H1 (cell line): ENCODE measurements at regions not wholly inside any gene's neighbourhood (a gene's known extent, or its start where the extent isn't known, plus 50 kb on each side); places are given as distances from the start of the nearest gene placed in this dataset.

Experiments used
- BCL11A ChIP-seq, 2 experiments: IDR thresholded peaks; one replicate each; pipeline ENCODE4 v1.6.1; 2011; ENCODE audit warnings: low read depth in 2 of 2, low read length in 2 of 2, mild to moderate bottlenecking in 2 of 2
- CTBP2 ChIP-seq: IDR thresholded peaks from 2 replicates; pipeline ENCODE4 v1.7.0; 2011; ENCODE audit warnings: borderline replicate concordance, mild to moderate bottlenecking, moderate library complexity, mixed read lengths, low read length; ENCODE audit not compliant: insufficient read depth, insufficient read length
- FOSL1 ChIP-seq: IDR thresholded peaks from 2 replicates; pipeline ENCODE4 v1.6.1; 2011; ENCODE audit warnings: mild to moderate bottlenecking, low read depth, low read length, moderate library complexity; ENCODE audit not compliant: insufficient read depth
- MAFK ChIP-seq: IDR thresholded peaks from 2 replicates; pipeline ENCODE4 v1.6.1; 2012; ENCODE audit warnings: low read depth, mild to moderate bottlenecking, improper control_type of control experiment, low read length
- POLR2A ChIP-seq, 2 experiments: IDR thresholded peaks; 1 replicate in 1 of 2; 2 replicates in 1 of 2; pipeline ENCODE4 v1.6.1; 2011; ENCODE audit warnings: low read depth in 2 of 2, low read length in 2 of 2, mild to moderate bottlenecking in 2 of 2; ENCODE audit errors: control extremely low read depth in 1 of 2
- YY1 ChIP-seq: IDR thresholded peaks from 2 replicates; pipeline ENCODE4 v1.6.1; 2011; ENCODE audit warnings: low read depth, mild to moderate bottlenecking, low read length

GRCh38 chr3:102178817-102179216 lies 256.0 kb upstream of the ZPLD1 start (continued):
- no peak for TF ChIP-seq YY1
- TF ChIP-seq CTBP2 = no peak
- TF ChIP-seq BCL11A (IDR thresholded peaks at IDR 0.05; ENCODE audit: low read depth in 2 of 2, low read length in 2 of 2) = no peak
- no peak for TF ChIP-seq FOSL1
- no peak for TF ChIP-seq MAFK
- no peak for TF ChIP-seq POLR2A (IDR thresholded peaks at IDR 0.05; ENCODE audit: control extremely low read depth in 1 of 2, low read depth in 2 of 2, low read length in 2 of 2)
